K562 (cell line): ENCODE measurements at regions not wholly inside any gene's neighbourhood (a gene's known extent, or its start where the extent isn't known, plus 50 kb on each side); places are given as distances from the start of the nearest gene placed in this dataset.

Source experiments
- CREM ChIP-seq: IDR thresholded peaks from 2 replicates; pipeline ENCODE4 v1.6.1; 2014; ENCODE audit warnings: antibody characterized with exemption, low read depth
- NRF1 ChIP-seq, 2 experiments: fragments of 450-650 bp; IDR thresholded peaks in 1 of 2; conservative IDR thresholded peaks in 1 of 2; 2 replicates each; pipeline ENCODE4 v1.6.1; 2014; ENCODE audit warnings: mild to moderate bottlenecking in 2 of 2
- TAF1 ChIP-seq: IDR thresholded peaks from 2 replicates; pipeline ENCODE4 v1.6.1; 2011; ENCODE audit warnings: mild to moderate bottlenecking, low read length, moderate library complexity; ENCODE audit not compliant: insufficient read depth, control insufficient read depth, severe bottlenecking; ENCODE audit errors: extremely low read depth
- ZC3H4 ChIP-seq: sonication (generic); formaldehyde crosslinking; IDR thresholded peaks from 2 replicates; pipeline ENCODE4 v1.9.0; 2021; ENCODE audit warnings: missing genetic modification reagents, borderline replicate concordance

GRCh38 chr12:25014961-25015360 lies 66.1 kb upstream of the BCAT1 start:
- no peak for TF ChIP-seq ZC3H4 (CRISPR knock-in tag)
- TF ChIP-seq CREM = no peak
- no peak for TF ChIP-seq TAF1
- no peak for TF ChIP-seq NRF1 (conservative IDR thresholded peaks at IDR 0.05 in 1 of 2, IDR thresholded peaks at IDR 0.05 in 1 of 2)
